Vagina (tissue), 2 donors: ENCODE measurements at regions not wholly inside any gene's neighbourhood (a gene's known extent, or its start where the extent isn't known, plus 50 kb on each side); places are given as distances from the start of the nearest gene placed in this dataset.

Source experiments
- POLR2A ChIP-seq, 2 donors: fragments of 450-650 bp; IDR thresholded peaks; one replicate each; pipeline ENCODE4 v1.6.1; 2017; ENCODE audit warnings: antibody characterized with exemption in 2 of 2, mild to moderate bottlenecking in 2 of 2, moderate library complexity in 2 of 2
- POLR2AphosphoS5 ChIP-seq, 2 donors: sonication (generic); formaldehyde crosslinking; IDR thresholded peaks; one replicate each; pipeline ENCODE4 v1.9.0; 2017; ENCODE audit warnings: antibody characterized with exemption in 2 of 2, mild to moderate bottlenecking in 2 of 2, low read depth in 1 of 2; ENCODE audit not compliant: insufficient read depth in 1 of 2
- TF ChIP-seq, protein P1 (sequence below), 3 experiments: fragments of 450-650 bp in 2 of 3; fragments of 200-600 bp in 1 of 3; sonication (generic) in 1 of 3; IDR thresholded peaks; one replicate each; pipeline ENCODE4 v1.5.1; 2017 to 2019; ENCODE audit warnings: antibody characterized with exemption in 3 of 3, mild to moderate bottlenecking in 2 of 3, moderate library complexity in 2 of 3

DNA sequence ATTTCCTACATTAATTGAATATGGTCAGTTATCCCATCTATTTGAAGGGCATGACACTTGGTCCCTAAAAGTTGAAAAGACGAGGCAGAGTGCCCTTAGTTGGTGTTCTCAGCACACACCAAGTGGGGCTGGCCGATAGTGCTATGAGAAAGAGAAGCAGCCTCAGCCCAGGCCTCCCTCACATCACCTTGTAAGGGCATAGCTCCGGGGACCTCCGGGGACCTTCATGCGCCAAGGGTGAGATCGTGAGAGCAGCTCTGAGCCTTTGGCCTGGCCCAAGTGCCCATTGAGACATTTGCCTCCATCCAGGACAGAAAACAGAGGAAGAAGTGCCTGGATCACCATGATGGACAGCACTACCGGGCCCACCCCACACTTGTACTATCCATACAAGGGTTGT, 244.3 kb upstream of the COPS8 start:
- TF ChIP-seq, protein P1, sequence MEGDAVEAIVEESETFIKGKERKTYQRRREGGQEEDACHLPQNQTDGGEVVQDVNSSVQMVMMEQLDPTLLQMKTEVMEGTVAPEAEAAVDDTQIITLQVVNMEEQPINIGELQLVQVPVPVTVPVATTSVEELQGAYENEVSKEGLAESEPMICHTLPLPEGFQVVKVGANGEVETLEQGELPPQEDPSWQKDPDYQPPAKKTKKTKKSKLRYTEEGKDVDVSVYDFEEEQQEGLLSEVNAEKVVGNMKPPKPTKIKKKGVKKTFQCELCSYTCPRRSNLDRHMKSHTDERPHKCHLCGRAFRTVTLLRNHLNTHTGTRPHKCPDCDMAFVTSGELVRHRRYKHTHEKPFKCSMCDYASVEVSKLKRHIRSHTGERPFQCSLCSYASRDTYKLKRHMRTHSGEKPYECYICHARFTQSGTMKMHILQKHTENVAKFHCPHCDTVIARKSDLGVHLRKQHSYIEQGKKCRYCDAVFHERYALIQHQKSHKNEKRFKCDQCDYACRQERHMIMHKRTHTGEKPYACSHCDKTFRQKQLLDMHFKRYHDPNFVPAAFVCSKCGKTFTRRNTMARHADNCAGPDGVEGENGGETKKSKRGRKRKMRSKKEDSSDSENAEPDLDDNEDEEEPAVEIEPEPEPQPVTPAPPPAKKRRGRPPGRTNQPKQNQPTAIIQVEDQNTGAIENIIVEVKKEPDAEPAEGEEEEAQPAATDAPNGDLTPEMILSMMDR (IDR thresholded peaks at IDR 0.05), result no peak
- TF ChIP-seq POLR2A (IDR thresholded peaks at IDR 0.05) (no peak), POLR2AphosphoS5 (IDR thresholded peaks at IDR 0.05; ENCODE audit: insufficient read depth in 1 of 2, low read depth in 1 of 2) (no peak)
